ENCODE measurements at regions not wholly inside any gene's neighbourhood (a gene's known extent, or its start where the extent isn't known, plus 50 kb on each side); places are given as distances from the start of the nearest gene placed in this dataset.

GRCh38 chr1:96074422-96074821, 647.2 kb upstream of the PTBP2 start:
- TF ChIP-seq CTCF (IDR thresholded peaks at IDR 0.05) = no peak
- TF ChIP-seq POLR2A (IDR thresholded peaks at IDR 0.05) = no peak
